Motor neuron (in vitro differentiated cells): ENCODE measurements at regions not wholly inside any gene's neighbourhood (a gene's known extent, or its start where the extent isn't known, plus 50 kb on each side); places are given as distances from the start of the nearest gene placed in this dataset.
"Not testable (repeated sequence)": the region's sequence is repeated elsewhere in the genome, so short reads cannot be mapped to it uniquely, and the experiment has no call there.

Experiments used
- ATAC-seq, 8 experiments: fragments of 200-7000 bp; cut with Tn5 transposase; replicated peaks in 6 of 8; 2 replicates each; pipeline ENCODE4 v1.8.0; 2021; ENCODE audit warnings: mild to moderate bottlenecking in 8 of 8, moderate library complexity in 8 of 8
- H3K27ac ChIP-seq, 2 donors: fragments of 250-450 bp; sonication (Bioruptor Pico); 2 replicates each; pipeline ENCODE4 v1.9.0; 2021; ENCODE audit warnings: antibody characterized with exemption in 2 of 2, mild to moderate bottlenecking in 2 of 2, moderate library complexity in 1 of 2
- H3K4me1 ChIP-seq, 2 donors: fragments of 250-450 bp; sonication (Bioruptor Pico); replicated peaks in 1 of 2; 2 replicates each; pipeline ENCODE4 v1.6.1; 2021; ENCODE audit warnings: antibody characterized with exemption in 2 of 2, mild to moderate bottlenecking in 2 of 2, moderate library complexity in 1 of 2
- H3K4me3 ChIP-seq, 5 donors: fragments of 250-450 bp; sonication (Bioruptor Pico); 2 replicates each; pipeline ENCODE4 v1.9.0; 2021; ENCODE audit warnings: antibody characterized with exemption in 5 of 5, mild to moderate bottlenecking in 5 of 5, moderate library complexity in 4 of 5
- WGBS, 10 experiments: fragments of 450-650 bp; shearing (Covaris generic); methylation state at CpG; one replicate each; pipeline ENCODE4 v1.0.0; 2022; 5-methylcytosine and 5-hydroxymethylcytosine counted together
- in situ Hi-C, 9 experiments: fragments of 400-800 bp; cut with MboI; loops; one replicate each; pipeline ENCODE4 v1.15.0; 2021; ENCODE audit warnings: low sequenced_read_pairs in 9 of 9, low pct_unique_long_range_greater_than_20kb in 2 of 9; ENCODE audit not compliant: unreplicated experiment in 9 of 9

GRCh38 chr18:75712124-75712867, 284.8 kb upstream of the SMIM21 start:
- H3K4me1 ChIP-seq, H3K27ac ChIP-seq, H3K4me3 ChIP-seq, ATAC-seq, in situ Hi-C loops: not testable (repeated sequence)
- 75 to 100% (median 83%) methylated on average over 1 to 10 of the region's 24 CpGs; no CpG with 5 or more reads in 3 of the 10 experiments for WGBS, 10 experiments

GRCh38 chr18:75700561-75700960, 273.1 kb upstream of the SMIM21 start:
- in situ Hi-C loops = no loop called here
- 60 to 100% (median 93%) methylated on average over 2 to 4 of the region's 4 CpGs for WGBS, 10 experiments
- no peak overlapping the region for H3K4me3 ChIP-seq
- ATAC-seq = no peak
- H3K4me1 ChIP-seq = no peaks in the 10 kb centered on the region
- H3K27ac ChIP-seq = no peak overlapping the region

GRCh38 chr18:75698861-75699260, 271.4 kb upstream of the SMIM21 start:
- in situ Hi-C loops = no loop called here
- Histone ChIP-seq H3K4me1 (no peaks in the 10 kb centered on the region), H3K4me3 (no peak overlapping the region), H3K27ac (no peak overlapping the region)
- no peak for ATAC-seq
- 0 to 100% (median 82%) methylated on average over 1 to 6 of the region's 7 CpGs; no CpG with 5 or more reads in 1 of the 10 experiments for WGBS, 10 experiments

- Histone ChIP-seq H3K4me1 (no peaks in the 10 kb centered on the region), H3K27ac (no peak overlapping the region), H3K4me3 (no peak overlapping the region)
- WGBS, 10 experiments = 0 to 94% (median 64%) methylated on average over 1 to 4 of the region's 4 CpGs; no CpG with 5 or more reads in 1 of the 10 experiments
- no peak for ATAC-seq
- in situ Hi-C loops = no loop called here
Observed at GRCh38 chr18:75697493-75697892, 270.0 kb upstream of the SMIM21 start.

GRCh38 chr18:75696391-75696790, 268.9 kb upstream of the SMIM21 start:
- WGBS, 10 experiments = 67 to 100% (median 100%) methylated on average over 1 to 5 of the region's 5 CpGs; no CpG with 5 or more reads in 3 of the 10 experiments
- ATAC-seq = no peak
- H3K27ac ChIP-seq = no peak overlapping the region
- in situ Hi-C loops = no loop called here
- H3K4me3 ChIP-seq = no peak overlapping the region
- no peaks in the 10 kb centered on the region for H3K4me1 ChIP-seq

GRCh38 chr18:75694292-75694691, 266.8 kb upstream of the SMIM21 start:
- peak in 6 of 8 experiments; percentile 31 to 97 (median 66) for ATAC-seq
- WGBS, 10 experiments = 0 to 100% (median 60%) methylated on average over 1 to 2 of the region's 5 CpGs; no CpG with 5 or more reads in 7 of the 10 experiments

GRCh38 chr18:75691483-75691882, 264.0 kb upstream of the SMIM21 start:
- in situ Hi-C loops = no loop called here
- no peak for ATAC-seq
- no peak overlapping the region for H3K4me3 ChIP-seq
- H3K4me1 ChIP-seq = no peaks in the 10 kb centered on the region
- 52 to 100% (median 93%) methylated on average over 1 to 7 of the region's 8 CpGs; no CpG with 5 or more reads in 3 of the 10 experiments for WGBS, 10 experiments
- no peak overlapping the region for H3K27ac ChIP-seq

More at GRCh38 chr18:75694292-75694691, 266.8 kb upstream of the SMIM21 start:
- Histone ChIP-seq H3K27ac (no peak overlapping the region), H3K4me1 (no peaks in the 10 kb centered on the region), H3K4me3 (no peak overlapping the region)
- in situ Hi-C loops = no loop called here

- in situ Hi-C loops, H3K4me3 ChIP-seq, H3K27ac ChIP-seq, ATAC-seq, H3K4me1 ChIP-seq: not testable (repeated sequence)
- WGBS, 10 experiments = 51 to 100% (median 94%) methylated on average over 1 to 3 of the region's 3 CpGs; no CpG with 5 or more reads in 2 of the 10 experiments
Observed at GRCh38 chr18:75690283-75690682, 262.8 kb upstream of the SMIM21 start.

GRCh38 chr18:75687626-75688025, 260.1 kb upstream of the SMIM21 start:
- Histone ChIP-seq H3K27ac (no peak overlapping the region), H3K4me3 (no peak overlapping the region), H3K4me1 (no peaks in the 10 kb centered on the region)
- no peak for ATAC-seq
- in situ Hi-C loops = no loop called here
- WGBS, 10 experiments = 39 to 100% (median 88%) methylated on average over 1 to 2 of the region's 2 CpGs; no CpG with 5 or more reads in 1 of the 10 experiments

GRCh38 chr18:75683426-75683825, 255.9 kb upstream of the SMIM21 start:
- no peak for ATAC-seq
- Histone ChIP-seq H3K4me1 (no peaks in the 10 kb centered on the region), H3K27ac (no peak overlapping the region), H3K4me3 (no peak overlapping the region)
- 44 to 100% (median 94%) methylated on average over 1 to 8 of the region's 8 CpGs; no CpG with 5 or more reads in 1 of the 10 experiments for WGBS, 10 experiments
- in situ Hi-C loops = no loop called here

GRCh38 chr18:75681538-75682115, 254.1 kb upstream of the SMIM21 start:
- 56 to 100% (median 94%) methylated on average over 1 to 5 of the region's 7 CpGs; no CpG with 5 or more reads in 3 of the 10 experiments for WGBS, 10 experiments
- no peak for ATAC-seq
- Histone ChIP-seq H3K4me1 (no peaks in the 10 kb centered on the region), H3K27ac (no peak overlapping the region), H3K4me3 (no peak overlapping the region)
- in situ Hi-C loops = no loop called here

GRCh38 chr18:75679331-75679730, 251.8 kb upstream of the SMIM21 start:
- in situ Hi-C loops = no loop called here
- H3K4me1 ChIP-seq = no peaks in the 10 kb centered on the region
- ATAC-seq = no peak
- no peak overlapping the region for H3K27ac ChIP-seq
- 24 to 100% (median 88%) methylated on average over 3 to 10 of the region's 13 CpGs; no CpG with 5 or more reads in 2 of the 10 experiments for WGBS, 10 experiments
- no peak overlapping the region for H3K4me3 ChIP-seq

- 0 to 87% (median 67%) methylated on average over 3 to 7 of the region's 7 CpGs for WGBS, 10 experiments
- no peak overlapping the region for H3K27ac ChIP-seq
- in situ Hi-C loops = no loop called here
- H3K4me1 ChIP-seq = no peaks in the 10 kb centered on the region
- ATAC-seq = peak in 1 of 8 experiments; percentile 88
- no peak overlapping the region for H3K4me3 ChIP-seq
Observed at GRCh38 chr18:75678627-75679026, 251.1 kb upstream of the SMIM21 start.
